ENCODE measurements at regions not wholly inside any gene's neighbourhood (a gene's known extent, or its start where the extent isn't known, plus 50 kb on each side); places are given as distances from the start of the nearest gene placed in this dataset.

- Histone ChIP-seq H3K4me3 (no peak overlapping the region), H3K27me3 (peaks cover 0 to 9% (median 7%) of the 10 kb centered on the region in 7 donors), H3K9me3 (no peaks in the 10 kb centered on the region), H3K4me1 (no peaks in the 10 kb centered on the region), H3K27ac (no peak overlapping the region), H3K36me3 (no peaks in the 10 kb centered on the region)
- peak in 3 of 8 donors; percentile 60 to 81 (median 66) for ATAC-seq
- 37 to 39% methylated on average over 12 of the region's 12 CpGs for WGBS, 2 donors
- intact Hi-C loops (cut with DNase I) = loop anchor here in 6 of 10 donors (1.0 to 5.0 kb wide), 4 partner anchors 519 to 524 kb away; partner anchors contain the start of gene PTGER3 (in 3 of the 6)
- peak in 1 of 2 donors; percentile 21 for DNase-seq
- peak in 8 of 9 donors; percentile 37 to 75 (median 60) for TF ChIP-seq CTCF (IDR thresholded peaks at IDR 0.05)
These were observed 117.7 kb downstream of the CTH start for GRCh38 chr1:70528590-70529333.

- 80 to 89% methylated on average over 3 of the region's 3 CpGs for WGBS, 2 donors
- Histone ChIP-seq H3K4me3 (no peak overlapping the region), H3K36me3 (no peaks in the 10 kb centered on the region), H3K4me1 (no peaks in the 10 kb centered on the region), H3K27ac (no peak overlapping the region), H3K9me3 (no peaks in the 10 kb centered on the region), H3K27me3 (peaks cover 0 to 16% (median 4%) of the 10 kb centered on the region in 7 donors)
- intact Hi-C loops (cut with DNase I) = loop anchor here in 1 of 10 donors (10.0 kb wide), 1 partner anchor 138 kb away; no protein-coding TSS in a partner anchor
- TF ChIP-seq CTCF (IDR thresholded peaks at IDR 0.05) = no peak
- DNase-seq = no peak
- ATAC-seq = no peak
These were observed 125.8 kb downstream of the CTH start for GRCh38 chr1:70536708-70537366.

- no peak overlapping the region for H3K4me3 ChIP-seq
- ATAC-seq (no peak), DNase-seq (no peak)
- WGBS, 2 donors = 84 to 93% methylated on average over 3 of the region's 3 CpGs
- TF ChIP-seq CTCF (IDR thresholded peaks at IDR 0.05) = no peak
- H3K27me3 ChIP-seq = peaks cover 0 to 16% (median 4%) of the 10 kb centered on the region in 7 donors
- H3K4me1 ChIP-seq = no peaks in the 10 kb centered on the region
- H3K36me3 ChIP-seq = no peaks in the 10 kb centered on the region
- no peak overlapping the region for H3K27ac ChIP-seq
- H3K9me3 ChIP-seq = no peaks in the 10 kb centered on the region
- intact Hi-C loops (cut with DNase I) = loop anchor here in 1 of 10 donors (10.0 kb wide), 1 partner anchor 137 kb away; no protein-coding TSS in a partner anchor
These were observed 126.7 kb downstream of the CTH start for GRCh38 chr1:70537788-70538187.

GRCh38 chr1:70542030-70542429 is 131.0 kb downstream of the CTH start:
- no peak overlapping the region for H3K4me3 ChIP-seq
- H3K36me3 ChIP-seq = no peaks in the 10 kb centered on the region
- H3K4me1 ChIP-seq = no peaks in the 10 kb centered on the region
- intact Hi-C loops (cut with DNase I) = no loop called here
- ATAC-seq (no peak), DNase-seq (no peak)
- no peak overlapping the region for H3K27ac ChIP-seq
- peaks cover 0 to 14% (median 4%) of the 10 kb centered on the region in 7 donors for H3K27me3 ChIP-seq
- H3K9me3 ChIP-seq = no peaks in the 10 kb centered on the region
- no peak for TF ChIP-seq CTCF (IDR thresholded peaks at IDR 0.05)
